Ishikawa (cell line): ENCODE measurements at regions not wholly inside any gene's neighbourhood (a gene's known extent, or its start where the extent isn't known, plus 50 kb on each side); places are given as distances from the start of the nearest gene placed in this dataset.

Experiments
- CEBPB ChIP-seq: IDR thresholded peaks from 2 replicates; pipeline ENCODE4 v1.6.1; 2012
- EGR1 ChIP-seq: IDR thresholded peaks from 2 replicates; pipeline ENCODE4 v1.6.1; 2012
- EP300 ChIP-seq: IDR thresholded peaks from 2 replicates; pipeline ENCODE4 v1.6.1; 2012; ENCODE audit warnings: borderline replicate concordance
- MAX ChIP-seq: IDR thresholded peaks from 2 replicates; pipeline ENCODE4 v1.6.1; 2012
- NFIC ChIP-seq: IDR thresholded peaks from 2 replicates; pipeline ENCODE4 v1.6.1; 2012
- RAD21 ChIP-seq: IDR thresholded peaks from 2 replicates; pipeline ENCODE4 v1.6.1; 2012; ENCODE audit warnings: low read depth
- TEAD4 ChIP-seq: IDR thresholded peaks from 2 replicates; pipeline ENCODE4 v1.6.1; 2012
- YY1 ChIP-seq: IDR thresholded peaks from 2 replicates; pipeline ENCODE4 v1.6.1; 2012; ENCODE audit warnings: low read depth
- ZBTB7A ChIP-seq: IDR thresholded peaks from 2 replicates; pipeline ENCODE4 v1.6.1; 2012; ENCODE audit warnings: low read depth

- TF ChIP-seq MAX (no peak), EP300 (no peak), YY1 (no peak), ZBTB7A (no peak), RAD21 (no peak), EGR1 (no peak), CEBPB (no peak), TEAD4 (no peak), NFIC (no peak)
Observed at GRCh38 chr16:82400046-82400445, 226.7 kb upstream of the CDH13 start.
